Fibroblast of lung (primary cell): ENCODE measurements at regions not wholly inside any gene's neighbourhood (a gene's known extent, or its start where the extent isn't known, plus 50 kb on each side); places are given as distances from the start of the nearest gene placed in this dataset.

Experiments used
- DNase-seq, 2 donors: peaks; one replicate each; pipeline versions ENCODE4 v3.0.0 to v3.0.0-alpha.2; 2010; ENCODE audit warnings: low read depth in 2 of 2
- H2AFZ ChIP-seq: 2 replicates; pipeline ENCODE4 v1.5.1; 2012; ENCODE audit warnings: low read length, control low read depth, inconsistent platforms
- H3K27ac ChIP-seq: 2 replicates; pipeline ENCODE4 v1.5.1; 2011; ENCODE audit warnings: low read length, control low read depth; ENCODE audit not compliant: insufficient read depth
- H3K27me3 ChIP-seq: 2 replicates; pipeline ENCODE4 v1.5.1; 2011; ENCODE audit warnings: mild to moderate bottlenecking, low read length; ENCODE audit not compliant: control insufficient read depth, insufficient read depth
- H3K36me3 ChIP-seq: 2 replicates; pipeline ENCODE4 v1.5.1; 2011; ENCODE audit warnings: low read length; ENCODE audit not compliant: control insufficient read depth, insufficient read depth
- H3K4me1 ChIP-seq: 2 replicates; pipeline ENCODE4 v1.5.1; 2011; ENCODE audit warnings: low read length; ENCODE audit not compliant: control insufficient read depth, insufficient read depth; ENCODE audit errors: extremely low read depth
- H3K4me2 ChIP-seq: 2 replicates; pipeline ENCODE4 v1.5.1; 2011; ENCODE audit warnings: low read length, control low read depth; ENCODE audit not compliant: insufficient read depth; ENCODE audit errors: extremely low read depth
- H3K4me3 ChIP-seq, 4 experiments: fragments of 200-600 bp in 1 of 4; sonication (generic) in 1 of 4; replicated peaks in 1 of 4; 2 replicates each; pipeline ENCODE4 v1.5.1; 2011 to 2016; ENCODE audit warnings: low read length in 4 of 4, low read depth in 3 of 4, mild to moderate bottlenecking in 3 of 4, control low read depth in 2 of 4, inconsistent platforms in 1 of 4, mixed read lengths in 1 of 4; ENCODE audit not compliant: insufficient read depth in 1 of 4; ENCODE audit errors: control extremely low read depth in 1 of 4
- H3K79me2 ChIP-seq: 2 replicates; pipeline ENCODE4 v1.5.1; 2012; ENCODE audit warnings: mild to moderate bottlenecking, low read length, inconsistent platforms; ENCODE audit not compliant: control insufficient read depth, insufficient read depth
- H3K9ac ChIP-seq: 2 replicates; pipeline ENCODE4 v1.5.1; 2011; ENCODE audit warnings: mild to moderate bottlenecking, low read length, control low read depth; ENCODE audit not compliant: insufficient read depth
- H3K9me3 ChIP-seq: 2 replicates; pipeline ENCODE4 v1.5.1; 2012; ENCODE audit warnings: low read depth, low read length; ENCODE audit not compliant: control insufficient read depth, insufficient read depth
- H4K20me1 ChIP-seq: 2 replicates; pipeline ENCODE4 v1.5.1; 2011; ENCODE audit warnings: low read length; ENCODE audit not compliant: control insufficient read depth, insufficient read depth; ENCODE audit errors: extremely low read depth
- CTCF ChIP-seq, 2 donors: IDR thresholded peaks in 1 of 2; conservative IDR thresholded peaks in 1 of 2; 1 replicate in 1 of 2; 2 replicates in 1 of 2; pipeline ENCODE4 v1.5.1; 2011 to 2012; ENCODE audit warnings: low read length in 2 of 2, control low read depth in 1 of 2, inconsistent platforms in 1 of 2, low read depth in 1 of 2, mild to moderate bottlenecking in 1 of 2
- EZH2 ChIP-seq: IDR thresholded peaks from 2 replicates; pipeline ENCODE4 v1.5.1; 2012; ENCODE audit warnings: low read length, control low read depth, mild to moderate bottlenecking; ENCODE audit errors: missing control alignments

DNA sequence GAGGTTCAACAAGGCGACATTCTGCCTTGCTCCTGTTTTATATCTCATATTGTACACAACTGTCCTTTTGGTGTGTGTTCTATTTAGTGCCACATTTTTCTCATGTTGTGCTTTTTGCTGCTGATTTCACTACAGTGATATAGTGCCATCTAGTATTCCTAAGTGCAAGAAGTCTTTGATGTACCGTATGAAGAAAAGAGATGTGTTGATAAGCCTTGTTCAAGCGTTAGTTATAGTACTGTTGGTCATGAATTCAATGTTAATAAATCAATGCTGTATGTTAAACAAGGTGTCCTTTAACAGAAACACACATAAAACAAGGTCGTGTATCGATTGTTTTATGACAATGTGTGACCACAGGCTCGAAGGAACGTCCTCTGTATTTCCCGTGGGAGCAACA is 939.4 kb downstream of the GATA3 start:
- Histone ChIP-seq H4K20me1 (no peaks in the 10 kb centered on the region), H3K9me3 (no peaks in the 10 kb centered on the region), H3K27me3 (no peaks in the 10 kb centered on the region), H3K4me1 (no peaks in the 10 kb centered on the region), H3K36me3 (no peaks in the 10 kb centered on the region), H3K4me3 (no peak overlapping the region), H3K4me2 (no peak overlapping the region), H2AFZ (no peak overlapping the region), H3K27ac (no peak overlapping the region), H3K9ac (no peak overlapping the region), H3K79me2 (no peaks in the 10 kb centered on the region)
- TF ChIP-seq EZH2 (no peak), CTCF (conservative IDR thresholded peaks at IDR 0.05 in 1 of 2, IDR thresholded peaks at IDR 0.05 in 1 of 2; ENCODE audit: low read depth in 1 of 2, low read length in 2 of 2) (no peak)
- DNase-seq = no peak

DNA sequence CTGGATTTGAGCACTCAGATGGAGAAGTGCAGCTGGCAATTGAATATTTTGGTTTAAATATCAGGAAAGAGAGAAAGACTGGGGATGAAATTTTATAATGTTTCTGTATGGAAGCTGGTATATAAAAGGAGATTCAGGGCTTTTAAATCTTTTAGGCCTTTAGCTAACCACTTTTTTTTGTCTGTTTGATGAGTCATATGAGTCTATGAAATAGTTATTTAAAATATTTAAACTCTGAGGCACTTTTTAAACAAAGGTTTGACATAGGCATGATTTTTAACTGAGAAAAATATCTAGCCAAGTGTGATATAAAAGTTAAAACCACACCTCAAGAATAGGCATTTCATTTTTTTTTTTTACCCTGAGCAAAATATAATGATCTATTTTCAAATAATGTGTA is 944.3 kb downstream of the GATA3 start:
- peak; percentile 10 to 62 for DNase-seq
- Histone ChIP-seq H4K20me1 (no peaks in the 10 kb centered on the region), H3K27ac (no peak overlapping the region), H3K9ac (no peak overlapping the region), H3K9me3 (no peaks in the 10 kb centered on the region), H3K79me2 (no peaks in the 10 kb centered on the region), H3K4me1 (no peaks in the 10 kb centered on the region), H3K4me3 (no peak overlapping the region), H3K27me3 (no peaks in the 10 kb centered on the region), H3K4me2 (no peak overlapping the region), H3K36me3 (no peaks in the 10 kb centered on the region), H2AFZ (no peak overlapping the region)
- TF ChIP-seq CTCF (conservative IDR thresholded peaks at IDR 0.05 in 1 of 2, IDR thresholded peaks at IDR 0.05 in 1 of 2; ENCODE audit: low read depth in 1 of 2, low read length in 2 of 2) (no peak), EZH2 (no peak)

DNA sequence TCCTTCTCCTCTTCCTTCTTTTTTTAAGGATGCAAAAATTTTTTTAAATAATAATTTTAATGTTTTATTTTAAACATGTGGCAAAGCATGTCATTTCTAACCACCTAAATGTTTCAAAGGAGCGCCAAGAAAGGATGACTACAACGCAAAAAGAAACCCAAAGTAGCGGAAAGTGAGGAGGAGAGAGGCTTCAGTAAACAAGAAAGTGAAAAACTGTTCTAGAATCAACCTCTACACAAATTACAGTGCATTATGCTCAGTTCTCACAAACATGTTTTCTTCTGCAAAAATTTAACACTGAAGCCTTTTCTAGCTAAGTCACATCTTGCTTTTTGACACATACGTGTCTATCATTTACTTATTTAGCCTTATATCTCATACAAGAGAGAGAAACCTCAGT is 948.6 kb downstream of the GATA3 start:
- Histone ChIP-seq H3K4me3 (no peak overlapping the region), H3K4me2 (no peak overlapping the region), H3K36me3 (no peaks in the 10 kb centered on the region), H3K27me3 (no peaks in the 10 kb centered on the region), H3K27ac (no peak overlapping the region), H2AFZ (no peak overlapping the region), H3K4me1 (no peaks in the 10 kb centered on the region), H3K9ac (no peak overlapping the region), H3K79me2 (no peaks in the 10 kb centered on the region), H4K20me1 (no peaks in the 10 kb centered on the region), H3K9me3 (no peaks in the 10 kb centered on the region)
- TF ChIP-seq CTCF (conservative IDR thresholded peaks at IDR 0.05 in 1 of 2, IDR thresholded peaks at IDR 0.05 in 1 of 2; ENCODE audit: low read depth in 1 of 2, low read length in 2 of 2) = no peak
- TF ChIP-seq EZH2 = no peak
- DNase-seq = no peak
